Mucosa of descending colon (tissue), 3 donors: ENCODE measurements at regions not wholly inside any gene's neighbourhood (a gene's known extent, or its start where the extent isn't known, plus 50 kb on each side); places are given as distances from the start of the nearest gene placed in this dataset.

Source experiments
- ATAC-seq: fragments of 200-7000 bp; cut with Tn5 transposase; one replicate; pipeline ENCODE4 v1.9.1; 2020; ENCODE audit warnings: mild to moderate bottlenecking, moderate library complexity
- DNase-seq, 3 donors: peaks; one replicate each; pipeline ENCODE4 v3.0.0-alpha.2; 2020
- H3K36me3 ChIP-seq: fragments of 200-600 bp; one replicate; pipeline ENCODE4 v1.8.0; 2021; ENCODE audit warnings: low read depth, mild to moderate bottlenecking
- H3K4me1 ChIP-seq: fragments of 200-600 bp; one replicate; pipeline ENCODE4 v1.8.0; 2021; ENCODE audit warnings: low read depth, mild to moderate bottlenecking
- H3K4me3 ChIP-seq: fragments of 200-600 bp; one replicate; pipeline ENCODE4 v1.8.0; 2021; ENCODE audit warnings: mild to moderate bottlenecking
- H3K9me3 ChIP-seq: fragments of 200-600 bp; one replicate; pipeline ENCODE4 v1.8.0; 2021; ENCODE audit warnings: mild to moderate bottlenecking
- CTCF ChIP-seq: fragments of 200-600 bp; IDR thresholded peaks from one replicate; pipeline ENCODE4 v1.8.0; 2022; ENCODE audit warnings: antibody characterized with exemption, mild to moderate bottlenecking
- intact Hi-C, 2 donors: fragments of 100-400 bp; cut with DNase I in 1 of 2; cut with micrococcal nuclease in 1 of 2; formaldehyde crosslinking; loops; one replicate each; pipeline versions ENCODE4 v1.11.0 to v1.11.1; 2022; cut with DNase I, micrococcal nuclease
- donor health status: DM: no; HTN: no; CAD: no; lungs with moderate emphysema.
- donor health status: DM: no; HTN: no; CAD: no.
- donor health status: DM: no; HTN: yes; CAD: no.

DNA sequence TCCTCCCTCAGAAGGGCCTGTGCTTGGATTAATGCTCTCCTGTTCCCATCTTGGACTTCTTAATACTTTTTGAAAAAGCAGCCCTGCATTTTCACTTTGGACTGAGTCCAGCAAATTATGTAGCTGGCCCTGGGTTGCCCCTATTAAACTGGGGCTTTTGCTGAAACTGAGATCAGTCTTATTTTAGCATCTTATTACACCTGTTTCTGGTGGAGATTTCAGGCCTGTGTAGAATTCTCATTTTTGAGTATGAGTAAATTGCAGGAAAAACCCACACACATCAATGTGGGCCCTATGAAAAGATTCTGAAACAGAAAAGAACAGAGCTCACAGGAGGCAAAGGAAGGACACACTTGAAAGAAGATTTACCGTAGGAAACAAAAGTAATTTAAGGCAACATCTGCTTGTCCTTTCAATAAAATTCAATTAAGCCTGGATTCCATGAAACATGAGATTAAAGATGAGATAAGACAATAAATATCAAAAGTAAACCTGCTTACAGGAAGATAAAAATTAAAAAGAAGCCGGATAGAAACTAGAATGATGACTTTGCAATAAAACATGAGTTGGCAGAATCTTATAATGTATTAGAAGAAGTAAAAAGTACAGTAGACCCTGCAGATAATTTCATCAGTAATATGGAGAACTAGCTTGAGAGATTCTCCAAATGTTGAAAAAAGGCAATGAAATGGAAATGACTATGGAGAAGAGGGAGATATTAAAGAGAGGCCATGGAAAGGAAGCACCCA, 90.7 kb upstream of the GCFC2 start:
- intact Hi-C loops: no loop called here
- DNase-seq (no peak), ATAC-seq (no peak)
- H3K9me3 ChIP-seq: no peaks in the 10 kb centered on the region
- no peaks in the 10 kb centered on the region for H3K36me3 ChIP-seq
- H3K4me1 ChIP-seq: no peaks in the 10 kb centered on the region
- H3K4me3 ChIP-seq: no peak overlapping the region
- TF ChIP-seq CTCF: no peak

DNA sequence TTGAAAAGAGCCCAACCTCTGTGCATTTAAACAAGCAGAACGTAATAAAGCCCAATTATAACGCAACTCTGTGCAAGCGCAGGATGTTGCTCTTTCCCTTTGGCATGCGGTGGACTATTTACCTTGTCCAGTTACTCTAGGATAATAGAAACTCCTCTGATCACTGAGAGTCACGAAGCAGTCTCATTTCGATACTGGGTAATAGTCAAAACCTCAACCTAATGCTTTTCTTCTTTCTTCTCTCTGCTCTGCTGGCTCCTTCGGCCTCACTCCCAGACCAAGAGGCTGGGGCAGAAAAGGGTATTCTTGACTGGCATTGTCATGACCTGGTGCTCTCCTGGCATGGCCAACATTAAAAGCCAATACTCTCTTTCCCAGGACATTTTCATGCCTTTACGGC, 89.7 kb upstream of the GCFC2 start:
- ATAC-seq (no peak), DNase-seq (no peak)
- intact Hi-C loops: no loop called here
- Histone ChIP-seq H3K36me3 (no peaks in the 10 kb centered on the region), H3K9me3 (no peaks in the 10 kb centered on the region), H3K4me1 (no peaks in the 10 kb centered on the region), H3K4me3 (no peak overlapping the region)
- TF ChIP-seq CTCF: no peak

DNA sequence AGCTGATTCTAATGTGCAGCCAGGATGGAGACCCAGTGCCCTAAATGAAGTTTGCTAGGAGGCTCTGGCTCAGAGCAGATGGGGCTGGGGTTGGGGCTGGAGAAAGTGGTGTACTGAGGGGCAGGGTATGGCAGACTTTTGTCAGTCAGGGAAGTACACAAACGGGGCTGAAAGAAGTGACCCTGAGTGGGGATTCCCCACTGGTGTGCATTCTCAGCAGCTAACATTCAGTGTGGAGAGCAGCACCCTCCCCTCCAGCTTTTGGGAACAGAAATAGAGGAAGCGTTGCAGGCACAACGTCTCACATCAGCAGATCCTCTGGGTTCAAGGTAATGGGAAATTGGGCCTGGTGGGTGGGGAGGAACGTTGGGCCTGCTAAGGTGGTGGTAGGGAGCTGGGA, 89.1 kb upstream of the GCFC2 start:
- TF ChIP-seq CTCF: no peak
- DNase-seq (no peak), ATAC-seq (no peak)
- intact Hi-C loops: no loop called here
- no peak overlapping the region for H3K4me3 ChIP-seq
- H3K36me3 ChIP-seq: no peaks in the 10 kb centered on the region
- H3K9me3 ChIP-seq: no peaks in the 10 kb centered on the region
- H3K4me1 ChIP-seq: no peaks in the 10 kb centered on the region

GRCh38 chr2:75798569-75798968, 87.9 kb upstream of the GCFC2 start:
- intact Hi-C loops: no loop called here
- TF ChIP-seq CTCF: no peak

GRCh38 chr2:75792996-75793395, 82.3 kb upstream of the GCFC2 start:
- Histone ChIP-seq H3K36me3 (no peaks in the 10 kb centered on the region), H3K9me3 (no peaks in the 10 kb centered on the region), H3K4me1 (no peaks in the 10 kb centered on the region), H3K4me3 (no peak overlapping the region)
- TF ChIP-seq CTCF: no peak
- intact Hi-C loops: no loop called here
- ATAC-seq: no peak
- DNase-seq: no peak

More at GRCh38 chr2:75798569-75798968, 87.9 kb upstream of the GCFC2 start:
- DNase-seq (no peak), ATAC-seq (no peak)
- H3K4me3 ChIP-seq: no peak overlapping the region
- no peaks in the 10 kb centered on the region for H3K4me1 ChIP-seq
- no peaks in the 10 kb centered on the region for H3K36me3 ChIP-seq
- H3K9me3 ChIP-seq: no peaks in the 10 kb centered on the region

DNA sequence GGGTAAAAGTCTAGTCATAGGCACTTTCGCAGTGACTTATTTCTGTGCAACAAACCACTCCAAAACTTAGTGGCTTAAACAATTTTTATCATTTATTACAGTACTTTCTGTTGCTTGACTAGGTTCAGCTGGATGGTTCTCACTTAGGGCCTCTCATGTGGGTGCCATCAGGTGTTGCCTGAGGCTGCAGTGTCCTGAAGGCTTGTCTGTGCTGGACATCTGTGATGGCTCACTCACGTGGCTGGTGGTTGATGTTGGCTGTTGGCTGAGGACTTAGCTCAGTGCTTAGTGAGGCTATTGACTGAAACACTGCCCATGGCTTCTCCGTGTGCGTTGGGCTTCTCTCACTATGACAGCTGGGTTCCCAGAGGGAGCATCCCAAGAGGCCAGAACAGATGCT, 81.4 kb upstream of the GCFC2 start:
- Histone ChIP-seq H3K4me1 (no peaks in the 10 kb centered on the region), H3K9me3 (no peaks in the 10 kb centered on the region), H3K4me3 (no peak overlapping the region), H3K36me3 (no peaks in the 10 kb centered on the region)
- DNase-seq (no peak), ATAC-seq (no peak)
- intact Hi-C loops: no loop called here
- TF ChIP-seq CTCF: no peak
